Activated naive CD4-positive, alpha-beta T cell treated with anti-CD3 and anti-CD28 coated beads, Interleukin-2, amount 10 ng/mL, durations not matched to agents 7 days and 5 days (primary cell): ENCODE measurements at regions not wholly inside any gene's neighbourhood (a gene's known extent, or its start where the extent isn't known, plus 50 kb on each side); places are given as distances from the start of the nearest gene placed in this dataset.

Experiments used
- CTCF ChIA-PET: fragments of 350-600 bp; sonication (Branson Sonifier 250); formaldehyde crosslinking; loops from one replicate; lab custom pipeline; 2021; ENCODE audit warnings: antibody characterized with exemption; lab: Charles Lee
- DNase-seq: peaks from one replicate; pipeline ENCODE4 v3.0.0-alpha.2; 2020
- H3K27ac Mint-ChIP-seq: one replicate; pipeline ENCODE4 v1.8.0; 2021; ENCODE audit warnings: mild to moderate bottlenecking, moderate library complexity, mixed read lengths
- H3K27me3 Mint-ChIP-seq: one replicate; pipeline ENCODE4 v1.8.0; 2021; ENCODE audit warnings: mild to moderate bottlenecking, mixed read lengths
- H3K36me3 Mint-ChIP-seq: one replicate; pipeline ENCODE4 v1.8.0; 2021; ENCODE audit warnings: mixed read lengths
- H3K4me1 Mint-ChIP-seq: one replicate; pipeline ENCODE4 v1.8.0; 2021; ENCODE audit warnings: mixed read lengths
- H3K4me3 Mint-ChIP-seq: one replicate; pipeline ENCODE4 v1.8.0; 2021; ENCODE audit warnings: mild to moderate bottlenecking, moderate library complexity, mixed read lengths
- H3K9me3 Mint-ChIP-seq: one replicate; pipeline ENCODE4 v1.8.0; 2021; ENCODE audit warnings: mixed read lengths

DNA sequence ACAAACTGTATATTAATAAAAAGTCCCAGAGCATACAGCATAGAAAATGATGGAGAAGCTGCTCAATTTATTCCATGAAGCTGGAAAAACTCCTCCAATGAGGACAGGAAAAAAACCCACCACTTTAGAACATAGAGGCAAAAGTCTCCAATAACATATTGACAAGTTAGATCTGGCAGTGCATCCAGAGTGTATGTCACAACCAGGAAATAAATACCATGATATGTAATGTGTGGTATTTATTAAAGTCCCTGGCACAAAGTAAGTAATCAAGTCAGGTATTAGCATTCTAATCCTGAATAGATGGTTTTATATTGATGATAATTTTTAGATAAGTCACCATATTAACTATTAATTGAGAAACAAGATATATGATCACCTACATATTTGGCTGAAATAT, 427.3 kb upstream of the HS6ST1 start:
- Mint-ChIP-seq H3K9me3 (no peaks in the 10 kb centered on the region), H3K4me3 (no peak overlapping the region), H3K27me3 (peaks cover 4% of the 10 kb centered on the region), H3K36me3 (no peaks in the 10 kb centered on the region), H3K4me1 (no peaks in the 10 kb centered on the region), H3K27ac (no peak overlapping the region)
- CTCF ChIA-PET, result no interaction called here
- DNase-seq, result no peak

DNA sequence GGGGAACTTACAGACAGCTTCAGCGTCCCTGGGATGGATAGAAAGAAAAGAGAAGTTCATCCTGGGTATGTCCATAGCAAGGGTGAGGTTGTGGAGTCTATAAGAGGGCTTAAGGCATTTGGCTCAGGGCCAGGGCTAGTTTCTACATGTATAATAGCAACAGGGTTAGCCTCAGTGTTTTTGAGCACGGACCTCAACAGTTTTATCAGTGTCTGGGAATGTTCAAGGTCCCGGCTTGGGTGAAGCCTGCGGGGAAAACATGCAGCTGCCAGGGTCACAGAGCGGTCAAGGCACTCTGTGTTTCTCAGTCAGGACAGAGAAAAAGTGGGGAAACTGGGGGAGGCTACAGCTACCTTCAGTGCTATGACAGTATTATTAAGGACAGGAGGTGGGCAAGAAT, 427.7 kb upstream of the HS6ST1 start:
- no peak for DNase-seq
- no peak overlapping the region for H3K27ac Mint-ChIP-seq
- CTCF ChIA-PET, result no interaction called here
- H3K27me3 Mint-ChIP-seq, result peaks cover 4% of the 10 kb centered on the region
- H3K9me3 Mint-ChIP-seq, result no peaks in the 10 kb centered on the region
- no peak overlapping the region for H3K4me3 Mint-ChIP-seq
- no peaks in the 10 kb centered on the region for H3K36me3 Mint-ChIP-seq
- H3K4me1 Mint-ChIP-seq, result no peaks in the 10 kb centered on the region

- Mint-ChIP-seq H3K4me3 (no peak overlapping the region), H3K4me1 (no peaks in the 10 kb centered on the region)
- CTCF ChIA-PET, result interaction anchor here (1.2 to 1.3 kb wide), 2 partner anchors 11 to 12 kb away, joined by 4 to 5 read pairs; no protein-coding TSS in a partner anchor
Observed at GRCh38 chr2:128748336-128748735, 429.7 kb upstream of the HS6ST1 start.

DNA sequence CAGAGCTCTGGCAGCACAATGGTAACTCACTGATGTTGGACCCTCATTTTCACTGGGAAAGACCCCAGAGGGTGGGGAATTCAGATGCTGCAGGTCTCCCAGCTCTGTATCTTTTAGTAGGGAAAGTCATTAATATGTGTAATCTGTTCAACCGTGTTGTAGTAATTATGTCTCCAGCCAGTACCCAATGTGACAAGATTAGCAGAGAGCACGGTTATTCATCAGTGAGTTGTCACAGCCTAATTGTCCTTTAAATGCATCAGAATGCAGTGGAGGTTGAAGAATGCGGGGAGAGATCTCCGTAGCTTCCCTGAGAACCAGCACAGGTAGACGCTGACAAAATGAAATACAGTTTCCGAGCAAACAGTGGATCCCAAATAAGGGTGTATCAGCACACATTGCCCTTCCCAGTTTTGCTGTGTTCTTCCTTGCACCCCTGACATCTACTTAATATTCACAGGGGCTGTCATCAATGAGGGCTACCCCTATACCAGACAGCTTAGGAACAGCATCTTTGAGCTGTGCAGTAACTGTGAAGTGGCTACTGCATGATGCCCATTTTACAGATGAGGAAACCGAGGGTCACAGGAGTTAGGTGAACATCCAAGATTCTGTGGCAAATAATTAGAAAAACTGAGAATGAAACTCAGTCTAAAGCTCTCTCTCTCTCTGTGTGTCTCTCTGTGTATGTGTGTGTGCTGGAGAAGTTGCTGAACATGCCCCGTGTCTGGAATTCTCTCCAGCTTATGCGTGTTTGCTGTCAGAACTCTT, 430.4 kb upstream of the HS6ST1 start:
- peaks cover 7% of the 10 kb centered on the region for H3K27me3 Mint-ChIP-seq
- no peaks in the 10 kb centered on the region for H3K9me3 Mint-ChIP-seq
- no peak overlapping the region for H3K27ac Mint-ChIP-seq
- DNase-seq, result no peak
- CTCF ChIA-PET, result interaction anchor here (1.2 to 1.3 kb wide), 2 partner anchors 11 to 12 kb away, joined by 4 to 5 read pairs; no protein-coding TSS in a partner anchor
- H3K36me3 Mint-ChIP-seq, result no peaks in the 10 kb centered on the region
- peaks cover 4% of the 10 kb centered on the region for H3K4me1 Mint-ChIP-seq
- H3K4me3 Mint-ChIP-seq, result no peak overlapping the region

More at GRCh38 chr2:128748336-128748735, 429.7 kb upstream of the HS6ST1 start:
- peaks cover 7% of the 10 kb centered on the region for H3K27me3 Mint-ChIP-seq
- H3K9me3 Mint-ChIP-seq, result no peaks in the 10 kb centered on the region
- no peak for DNase-seq
- no peak overlapping the region for H3K27ac Mint-ChIP-seq
- H3K36me3 Mint-ChIP-seq, result no peaks in the 10 kb centered on the region

DNA sequence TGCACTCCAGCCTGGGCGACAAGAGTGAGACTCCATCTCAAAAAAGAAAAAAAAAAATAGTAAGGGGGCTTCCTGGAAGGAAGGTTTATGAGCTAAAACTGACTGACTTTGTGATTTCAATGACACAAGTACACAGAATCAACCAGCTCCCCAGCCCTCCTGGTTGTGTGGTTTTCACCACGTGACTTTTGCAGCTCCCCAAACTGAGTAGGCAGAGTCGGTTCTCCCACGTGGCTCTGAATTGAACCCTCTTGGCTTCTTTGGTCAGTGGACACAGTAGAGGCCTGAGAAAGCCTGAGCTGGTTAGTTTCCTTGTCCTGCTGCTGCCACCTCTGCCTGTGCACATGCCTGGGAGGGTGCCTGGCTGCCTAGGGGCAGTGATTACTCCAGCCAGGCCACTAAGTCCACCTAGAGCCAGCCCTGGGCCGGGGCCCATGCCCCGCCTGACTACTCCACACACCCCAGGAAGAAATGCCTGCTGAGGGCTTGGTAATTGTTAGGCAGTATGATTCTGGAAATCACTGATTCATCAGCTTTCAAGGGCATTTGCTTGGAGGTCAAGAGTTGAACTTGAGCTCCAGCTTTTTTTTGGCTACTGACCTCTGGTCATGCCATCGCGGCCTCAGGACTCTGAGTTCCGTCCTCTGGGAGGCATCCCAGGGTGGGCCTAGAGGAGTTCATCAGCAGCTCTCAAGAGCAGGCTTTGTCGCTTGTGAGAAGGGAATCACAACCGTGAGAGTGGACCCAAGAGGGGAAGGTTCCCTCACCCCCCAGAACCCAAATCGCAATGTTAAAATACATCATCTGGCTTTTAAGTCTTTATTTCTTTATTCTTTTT, 431.9 kb upstream of the HS6ST1 start:
- Mint-ChIP-seq H3K4me1 (peaks cover 15% of the 10 kb centered on the region), H3K9me3 (no peaks in the 10 kb centered on the region), H3K36me3 (no peaks in the 10 kb centered on the region), H3K27me3 (peaks cover 11% of the 10 kb centered on the region), H3K4me3 (no peak overlapping the region), H3K27ac (no peak overlapping the region)
- DNase-seq, result no peak
- CTCF ChIA-PET, result interaction anchor here (1.4 kb wide), 1 partner anchor 14 kb away, joined by 3 read pairs; no protein-coding TSS in a partner anchor

- no peaks in the 10 kb centered on the region for H3K9me3 Mint-ChIP-seq
- no peak for DNase-seq
- H3K4me1 Mint-ChIP-seq, result peaks cover 15% of the 10 kb centered on the region
- H3K36me3 Mint-ChIP-seq, result no peaks in the 10 kb centered on the region
- H3K4me3 Mint-ChIP-seq, result no peak overlapping the region
- peaks cover 14% of the 10 kb centered on the region for H3K27me3 Mint-ChIP-seq
- CTCF ChIA-PET, result interaction anchor here (1.4 kb wide), 1 partner anchor 15 kb away, joined by 3 read pairs; no protein-coding TSS in a partner anchor
- H3K27ac Mint-ChIP-seq, result no peak overlapping the region
Observed at GRCh38 chr2:128751746-128752145, 433.1 kb upstream of the HS6ST1 start.

DNA sequence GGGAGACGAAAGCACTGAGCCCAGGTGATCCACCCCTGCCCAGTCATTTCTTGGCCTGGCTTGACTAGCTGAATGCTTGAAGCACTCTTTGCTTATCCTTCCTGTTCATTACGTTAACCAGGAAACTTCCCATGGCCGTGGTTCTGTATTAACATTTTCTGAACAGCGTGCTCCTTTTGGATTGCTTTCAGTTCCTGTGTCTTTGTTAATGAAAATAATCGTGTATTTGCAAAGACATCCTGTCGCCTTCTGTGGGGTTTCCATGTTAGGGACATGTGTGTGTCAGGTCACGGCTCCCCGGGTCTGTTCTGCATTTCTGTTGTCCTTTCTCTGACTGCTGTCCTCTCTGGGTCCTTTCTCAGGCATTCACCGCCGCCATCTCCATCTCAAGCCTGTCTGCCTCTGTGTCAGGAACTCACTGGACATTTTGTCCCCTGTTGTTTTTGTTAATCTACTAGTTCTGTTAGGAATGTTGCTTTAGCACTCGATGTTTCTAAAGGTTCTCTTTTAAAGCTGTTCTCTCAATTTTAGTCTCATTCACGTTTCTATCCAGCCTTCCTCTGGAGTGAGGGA, 434.1 kb upstream of the HS6ST1 start:
- H3K36me3 Mint-ChIP-seq, result no peaks in the 10 kb centered on the region
- no peaks in the 10 kb centered on the region for H3K9me3 Mint-ChIP-seq
- peaks cover 14% of the 10 kb centered on the region for H3K27me3 Mint-ChIP-seq
- no peak overlapping the region for H3K27ac Mint-ChIP-seq
- H3K4me1 Mint-ChIP-seq, result peaks cover 15% of the 10 kb centered on the region
- H3K4me3 Mint-ChIP-seq, result no peak overlapping the region
- no peak for DNase-seq
- CTCF ChIA-PET, result interaction anchor here (0.6 kb wide), 1 partner anchor 9 kb away, joined by 5 read pairs; no protein-coding TSS in a partner anchor

- H3K4me3 Mint-ChIP-seq, result no peak overlapping the region
- no peak for DNase-seq
- peaks cover 15% of the 10 kb centered on the region for H3K4me1 Mint-ChIP-seq
- no peaks in the 10 kb centered on the region for H3K36me3 Mint-ChIP-seq
- H3K9me3 Mint-ChIP-seq, result no peaks in the 10 kb centered on the region
- CTCF ChIA-PET, result interaction anchor here (0.6 kb wide), 1 partner anchor 9 kb away, joined by 5 read pairs; no protein-coding TSS in a partner anchor
- no peak overlapping the region for H3K27ac Mint-ChIP-seq
- peaks cover 14% of the 10 kb centered on the region for H3K27me3 Mint-ChIP-seq
Observed at GRCh38 chr2:128753321-128753720, 434.7 kb upstream of the HS6ST1 start.

DNA sequence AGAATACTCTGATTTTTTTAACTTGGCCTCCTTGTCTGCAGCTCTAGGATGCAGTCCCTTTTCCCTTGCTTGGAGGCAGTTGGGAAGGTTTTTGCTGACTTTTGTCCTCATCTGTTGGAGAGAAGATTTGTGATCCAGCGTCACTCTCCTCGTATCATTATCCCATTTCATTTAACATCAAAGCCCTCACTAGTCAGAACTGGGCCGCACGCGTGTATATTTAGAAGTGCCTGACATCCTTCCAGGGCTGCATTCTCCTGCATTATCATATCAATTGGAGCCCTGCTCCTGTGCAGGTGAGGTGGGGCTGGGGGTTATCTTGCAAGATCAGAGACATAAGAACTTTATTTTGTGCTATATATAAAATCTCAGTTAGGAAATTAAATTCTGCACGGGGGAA, 435.1 kb upstream of the HS6ST1 start:
- Mint-ChIP-seq H3K27ac (no peak overlapping the region), H3K27me3 (peaks cover 14% of the 10 kb centered on the region), H3K9me3 (no peaks in the 10 kb centered on the region), H3K4me3 (no peak overlapping the region), H3K36me3 (no peaks in the 10 kb centered on the region), H3K4me1 (peaks cover 15% of the 10 kb centered on the region)
- CTCF ChIA-PET, result interaction anchor here (1.6 kb wide), 1 partner anchor 15 kb away, joined by 6 read pairs; no protein-coding TSS in a partner anchor
- no peak for DNase-seq

DNA sequence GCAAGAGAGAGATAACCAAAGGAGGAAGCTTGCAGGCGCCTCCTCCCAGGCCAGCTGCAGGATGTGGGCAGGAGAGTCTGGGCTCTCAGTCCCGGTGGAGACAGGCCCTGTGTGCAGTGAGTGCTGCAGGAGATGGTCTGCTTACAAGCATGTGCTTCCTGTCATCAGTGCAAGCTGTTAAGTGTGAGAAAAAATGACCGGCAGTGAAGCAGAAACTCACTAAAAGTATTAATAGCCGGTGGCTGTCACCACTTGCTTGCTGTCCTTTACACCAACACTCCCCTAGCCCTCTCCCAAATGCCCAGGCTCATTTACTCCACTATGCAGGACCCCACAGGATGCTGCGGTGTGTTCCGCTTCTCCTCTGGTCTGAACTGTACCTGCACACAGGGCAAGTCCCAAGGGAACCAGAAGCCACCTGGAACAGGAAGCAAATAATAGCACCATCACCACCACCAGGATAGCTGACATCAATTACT, 435.6 kb upstream of the HS6ST1 start:
- Mint-ChIP-seq H3K27me3 (peaks cover 14% of the 10 kb centered on the region), H3K9me3 (no peaks in the 10 kb centered on the region), H3K27ac (no peak overlapping the region), H3K4me1 (peaks cover 15% of the 10 kb centered on the region), H3K36me3 (no peaks in the 10 kb centered on the region), H3K4me3 (no peak overlapping the region)
- DNase-seq, result peak; percentile 57
- CTCF ChIA-PET, result interaction anchor here (1.6 kb wide), 1 partner anchor 14 kb away, joined by 6 read pairs; no protein-coding TSS in a partner anchor

DNA sequence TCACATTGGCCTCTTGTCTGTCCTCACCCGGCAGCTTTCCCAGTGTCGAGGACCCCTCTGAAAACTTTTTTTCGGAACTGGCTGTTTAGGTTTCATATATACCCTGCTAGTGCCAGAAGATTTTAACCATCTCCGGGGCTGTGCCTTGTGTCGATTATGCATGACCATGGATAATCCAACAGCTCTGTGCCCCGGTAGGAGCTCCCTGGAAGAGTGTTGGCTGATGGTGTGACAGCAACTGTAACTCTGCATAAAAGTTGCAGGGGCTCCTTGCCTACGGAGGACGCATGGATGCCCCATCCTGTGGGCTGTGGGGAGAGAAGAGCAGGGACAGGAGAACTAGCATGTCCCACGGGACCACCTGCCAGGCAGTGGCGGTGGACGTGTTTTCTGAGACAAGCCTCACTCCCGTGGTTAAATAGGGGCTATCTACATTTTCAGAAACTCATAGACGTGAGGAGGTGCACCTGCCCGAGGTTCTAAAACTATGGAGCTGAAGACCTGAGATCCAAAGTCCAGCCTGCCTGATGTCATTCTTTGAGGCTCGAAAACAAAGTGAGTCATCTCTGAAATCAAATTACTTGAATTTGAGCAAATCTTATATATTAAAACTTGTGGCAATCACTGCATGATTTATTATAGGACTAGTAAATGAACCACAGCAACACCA, 437.2 kb upstream of the HS6ST1 start:
- Mint-ChIP-seq H3K4me3 (no peak overlapping the region), H3K27ac (no peak overlapping the region), H3K27me3 (peaks cover 10% of the 10 kb centered on the region), H3K36me3 (no peaks in the 10 kb centered on the region), H3K9me3 (no peaks in the 10 kb centered on the region), H3K4me1 (peaks cover 15% of the 10 kb centered on the region)
- CTCF ChIA-PET, result interaction anchor here (0.8 to 1.0 kb wide), 2 partner anchors 26 to 50 kb away, joined by 3 read pairs; no protein-coding TSS in a partner anchor
- DNase-seq, result no peak

DNA sequence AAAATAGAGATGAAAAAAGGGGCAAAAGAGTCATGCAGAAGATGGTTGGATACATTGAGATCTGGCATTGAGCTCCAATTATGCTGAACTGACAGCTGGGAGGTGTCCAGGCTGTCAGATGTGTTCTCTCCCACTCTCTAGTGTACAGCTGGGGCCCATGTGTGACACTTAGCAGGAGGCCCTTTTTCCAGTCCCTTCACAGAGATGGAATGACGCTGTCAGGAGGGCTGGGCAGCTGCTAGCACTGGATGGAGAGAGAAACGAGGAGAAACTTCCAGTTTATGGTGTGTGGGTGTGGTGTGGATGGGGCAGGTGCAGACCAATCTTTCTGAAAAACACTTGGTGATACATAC, 437.7 kb upstream of the HS6ST1 start:
- H3K4me3 Mint-ChIP-seq, result no peak overlapping the region
- DNase-seq, result no peak
- CTCF ChIA-PET, result interaction anchor here (0.8 to 1.0 kb wide), 3 partner anchors 20 to 49 kb away, joined by 3 read pairs; no protein-coding TSS in a partner anchor

GRCh38 chr2:128765811-128766210, 447.1 kb upstream of the HS6ST1 start:
- Mint-ChIP-seq H3K27me3 (no peaks in the 10 kb centered on the region), H3K36me3 (no peaks in the 10 kb centered on the region), H3K9me3 (peaks cover 6% of the 10 kb centered on the region), H3K4me1 (no peaks in the 10 kb centered on the region), H3K27ac (no peak overlapping the region), H3K4me3 (no peak overlapping the region)
- CTCF ChIA-PET, result no interaction called here
- no peak for DNase-seq

More for the DNA sequence above, 437.7 kb upstream of the HS6ST1 start:
- Mint-ChIP-seq H3K27ac (no peak overlapping the region), H3K4me1 (peaks cover 15% of the 10 kb centered on the region), H3K9me3 (no peaks in the 10 kb centered on the region), H3K36me3 (no peaks in the 10 kb centered on the region), H3K27me3 (peaks cover 10% of the 10 kb centered on the region)
